Keratinocyte (primary cell): ENCODE measurements at regions not wholly inside any gene's neighbourhood (a gene's known extent, or its start where the extent isn't known, plus 50 kb on each side); places are given as distances from the start of the nearest gene placed in this dataset.

Source experiments
- DNase-seq: peaks from one replicate; pipeline ENCODE4 v3.0.0-alpha.2; 2011; ENCODE audit warnings: low read depth, missing footprints, low spot score
- FAIRE-seq: peaks from 2 replicates; lab custom pipeline; 2011; peaks lifted over from hg19 to GRCh38; lab: Jason Lieb, UNC
- H2AFZ ChIP-seq: 2 replicates; pipeline ENCODE4 v1.6.0; 2012; ENCODE audit warnings: low read length, control low read depth, inconsistent platforms; ENCODE audit not compliant: control insufficient read depth
- H3K27ac ChIP-seq: 2 replicates; pipeline ENCODE4 v1.5.1; 2011; ENCODE audit warnings: low read length; ENCODE audit not compliant: control insufficient read depth, insufficient read depth
- H3K27me3 ChIP-seq: 3 replicates; pipeline ENCODE4 v1.6.0; 2011; ENCODE audit warnings: low read length; ENCODE audit not compliant: control insufficient read depth, insufficient read depth; ENCODE audit errors: extremely low read depth
- H3K36me3 ChIP-seq, 2 experiments: 2 replicates in 1 of 2; 3 replicates in 1 of 2; pipeline ENCODE4 v1.5.1; 2011; ENCODE audit warnings: low read length in 2 of 2, mild to moderate bottlenecking in 1 of 2; ENCODE audit not compliant: control insufficient read depth in 2 of 2, insufficient read depth in 2 of 2; ENCODE audit errors: extremely low read depth in 1 of 2
- H3K4me1 ChIP-seq: 3 replicates; pipeline ENCODE4 v1.5.1; 2011; ENCODE audit warnings: low read length; ENCODE audit not compliant: control insufficient read depth, insufficient read depth; ENCODE audit errors: extremely low read depth
- H3K4me2 ChIP-seq: 3 replicates; pipeline ENCODE4 v1.6.0; 2011; ENCODE audit warnings: low read depth, low read length; ENCODE audit not compliant: control insufficient read depth, insufficient read depth; ENCODE audit errors: extremely low read depth
- H3K4me3 ChIP-seq, 3 experiments: fragments of 200-600 bp in 1 of 3; sonication (generic) in 1 of 3; 2 replicates in 2 of 3; 3 replicates in 1 of 3; pipeline ENCODE4 v1.5.1; 2011 to 2016; ENCODE audit warnings: low read length in 3 of 3, mild to moderate bottlenecking in 3 of 3, control low read depth in 2 of 3, inconsistent platforms in 1 of 3, low read depth in 1 of 3, mixed read lengths in 1 of 3, mixed run types in 1 of 3, moderate library complexity in 1 of 3; ENCODE audit not compliant: control insufficient read depth in 2 of 3, insufficient read depth in 2 of 3; ENCODE audit errors: extremely low read depth in 1 of 3
- H3K79me2 ChIP-seq: 2 replicates; pipeline ENCODE4 v1.6.0; 2012; ENCODE audit warnings: low read length; ENCODE audit not compliant: control insufficient read depth, insufficient read depth
- H3K9ac ChIP-seq: 3 replicates; pipeline ENCODE4 v1.6.0; 2011; ENCODE audit warnings: low read length; ENCODE audit not compliant: control insufficient read depth, insufficient read depth; ENCODE audit errors: extremely low read depth
- H3K9me1 ChIP-seq: 3 replicates; pipeline ENCODE4 v1.6.0; 2011; ENCODE audit warnings: low read length; ENCODE audit not compliant: control insufficient read depth, insufficient read depth; ENCODE audit errors: extremely low read depth
- H3K9me3 ChIP-seq: 2 replicates; pipeline ENCODE4 v1.5.1; 2012; ENCODE audit warnings: low read depth, low read length; ENCODE audit not compliant: control insufficient read depth
- H4K20me1 ChIP-seq: 3 replicates; pipeline ENCODE4 v1.6.0; 2011; ENCODE audit warnings: low read length; ENCODE audit not compliant: control insufficient read depth, insufficient read depth; ENCODE audit errors: extremely low read depth
- EZH2 ChIP-seq: IDR thresholded peaks from one replicate; pipeline ENCODE4 v1.6.1; 2012; ENCODE audit warnings: inconsistent platforms, mild to moderate bottlenecking, low read length, moderate library complexity
- dilution Hi-C: fragments of 300-500 bp; cut with MboI; formaldehyde crosslinking; loops from one replicate; pipeline ENCODE4 v1.7.0; 2020; ENCODE audit warnings: low sequenced_read_pairs; ENCODE audit not compliant: extremely low pct_ligation_motif_present
- TF ChIP-seq, protein P1 (sequence below), 3 experiments: IDR thresholded peaks in 1 of 3; conservative IDR thresholded peaks in 1 of 3; optimal IDR thresholded peaks in 1 of 3; 2 replicates in 2 of 3; 3 replicates in 1 of 3; pipeline versions ENCODE3 to v1.5.1; 2011; ENCODE audit warnings: low read length in 3 of 3, mild to moderate bottlenecking in 3 of 3, moderate library complexity in 2 of 3, control low read depth in 1 of 3, inconsistent platforms in 1 of 3; ENCODE audit not compliant: insufficient read depth in 2 of 3; ENCODE audit errors: extremely low read depth in 1 of 3

DNA sequence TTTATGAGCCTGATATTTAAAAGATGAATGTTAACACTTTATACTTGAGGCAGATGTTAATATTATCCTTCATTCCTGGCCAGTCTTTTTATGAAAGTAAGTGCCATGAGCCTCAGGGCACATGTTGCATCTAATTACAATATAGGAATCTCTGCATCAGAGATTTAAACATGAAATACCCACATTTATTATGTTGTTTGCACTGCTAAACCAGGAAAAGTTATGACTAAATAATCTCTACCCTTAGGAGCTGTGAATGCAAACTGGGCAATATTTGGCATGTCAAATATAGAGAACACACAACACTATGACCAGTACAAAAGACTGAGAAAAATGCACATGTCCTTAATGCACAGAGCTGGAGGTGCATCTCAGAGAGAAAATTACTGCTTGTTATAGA, 526.1 kb upstream of the GRAMD2B start:
- DNase-seq, result no peak
- TF ChIP-seq, protein P1, sequence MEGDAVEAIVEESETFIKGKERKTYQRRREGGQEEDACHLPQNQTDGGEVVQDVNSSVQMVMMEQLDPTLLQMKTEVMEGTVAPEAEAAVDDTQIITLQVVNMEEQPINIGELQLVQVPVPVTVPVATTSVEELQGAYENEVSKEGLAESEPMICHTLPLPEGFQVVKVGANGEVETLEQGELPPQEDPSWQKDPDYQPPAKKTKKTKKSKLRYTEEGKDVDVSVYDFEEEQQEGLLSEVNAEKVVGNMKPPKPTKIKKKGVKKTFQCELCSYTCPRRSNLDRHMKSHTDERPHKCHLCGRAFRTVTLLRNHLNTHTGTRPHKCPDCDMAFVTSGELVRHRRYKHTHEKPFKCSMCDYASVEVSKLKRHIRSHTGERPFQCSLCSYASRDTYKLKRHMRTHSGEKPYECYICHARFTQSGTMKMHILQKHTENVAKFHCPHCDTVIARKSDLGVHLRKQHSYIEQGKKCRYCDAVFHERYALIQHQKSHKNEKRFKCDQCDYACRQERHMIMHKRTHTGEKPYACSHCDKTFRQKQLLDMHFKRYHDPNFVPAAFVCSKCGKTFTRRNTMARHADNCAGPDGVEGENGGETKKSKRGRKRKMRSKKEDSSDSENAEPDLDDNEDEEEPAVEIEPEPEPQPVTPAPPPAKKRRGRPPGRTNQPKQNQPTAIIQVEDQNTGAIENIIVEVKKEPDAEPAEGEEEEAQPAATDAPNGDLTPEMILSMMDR (optimal IDR thresholded peaks at IDR 0.05 in 1 of 3, IDR thresholded peaks at IDR 0.05 in 1 of 3, conservative IDR thresholded peaks at IDR 0.05 in 1 of 3; ENCODE audit: extremely low read depth in 1 of 3, insufficient read depth in 2 of 3, low read length in 3 of 3), result no peak
- TF ChIP-seq EZH2, result no peak
- Histone ChIP-seq H3K79me2 (no peaks in the 10 kb centered on the region), H3K9ac (no peak overlapping the region), H3K27ac (no peak overlapping the region), H2AFZ (no peak overlapping the region), H3K4me1 (peaks cover 7% of the 10 kb centered on the region), H3K4me3 (no peak overlapping the region), H3K36me3 (no peaks in the 10 kb centered on the region), H3K9me3 (no peaks in the 10 kb centered on the region), H3K27me3 (no peaks in the 10 kb centered on the region), H3K9me1 (no peaks in the 10 kb centered on the region), H3K4me2 (no peak overlapping the region), H4K20me1 (no peaks in the 10 kb centered on the region)
- FAIRE-seq, result no peak
- dilution Hi-C loops, result no loop called here

DNA sequence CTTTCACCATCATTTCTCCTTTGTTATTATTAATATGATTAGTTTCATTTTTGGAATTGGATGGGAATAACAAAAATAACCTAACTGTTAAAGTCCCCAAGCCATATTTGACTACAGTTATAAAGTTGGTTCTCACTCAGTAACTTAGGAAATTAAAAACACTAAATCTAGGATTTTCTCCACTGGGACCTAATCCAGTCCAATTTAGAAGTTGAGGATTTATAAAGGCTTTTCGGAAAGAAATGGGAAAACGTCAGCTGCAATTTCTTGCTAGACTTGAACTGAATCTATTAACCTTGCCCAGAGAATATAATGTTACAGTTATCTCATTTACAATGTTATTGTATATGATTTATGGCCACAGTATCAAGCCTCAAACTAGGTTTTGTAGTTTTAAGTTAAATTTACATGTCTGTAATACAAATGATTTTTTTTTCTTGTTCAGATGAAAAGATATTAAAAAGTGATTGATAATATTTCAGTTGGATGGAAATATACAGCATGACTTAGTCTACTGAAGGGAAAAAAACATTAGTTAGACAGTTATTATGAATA, 524.3 kb upstream of the GRAMD2B start:
- no peaks in the 10 kb centered on the region for H3K36me3 ChIP-seq
- no peak overlapping the region for H3K4me2 ChIP-seq
- no peaks in the 10 kb centered on the region for H3K27me3 ChIP-seq
- no peaks in the 10 kb centered on the region for H3K9me1 ChIP-seq
- no peaks in the 10 kb centered on the region for H3K9me3 ChIP-seq
- FAIRE-seq (no peak), DNase-seq (no peak)
- H3K9ac ChIP-seq, result no peak overlapping the region
- H3K4me3 ChIP-seq, result no peak overlapping the region
- H3K79me2 ChIP-seq, result no peaks in the 10 kb centered on the region
- H3K4me1 ChIP-seq, result peaks cover 7% of the 10 kb centered on the region
- dilution Hi-C loops, result no loop called here
- no peak overlapping the region for H3K27ac ChIP-seq
- no peak overlapping the region for H2AFZ ChIP-seq
- TF ChIP-seq, protein P1 (optimal IDR thresholded peaks at IDR 0.05 in 1 of 3, IDR thresholded peaks at IDR 0.05 in 1 of 3, conservative IDR thresholded peaks at IDR 0.05 in 1 of 3; ENCODE audit: extremely low read depth in 1 of 3, insufficient read depth in 2 of 3, low read length in 3 of 3), result no peak
- TF ChIP-seq EZH2, result no peak
- H4K20me1 ChIP-seq, result no peaks in the 10 kb centered on the region
